ENCODE measurements at regions not wholly inside any gene's neighbourhood (a gene's known extent, or its start where the extent isn't known, plus 50 kb on each side); places are given as distances from the start of the nearest gene placed in this dataset.

DNA sequence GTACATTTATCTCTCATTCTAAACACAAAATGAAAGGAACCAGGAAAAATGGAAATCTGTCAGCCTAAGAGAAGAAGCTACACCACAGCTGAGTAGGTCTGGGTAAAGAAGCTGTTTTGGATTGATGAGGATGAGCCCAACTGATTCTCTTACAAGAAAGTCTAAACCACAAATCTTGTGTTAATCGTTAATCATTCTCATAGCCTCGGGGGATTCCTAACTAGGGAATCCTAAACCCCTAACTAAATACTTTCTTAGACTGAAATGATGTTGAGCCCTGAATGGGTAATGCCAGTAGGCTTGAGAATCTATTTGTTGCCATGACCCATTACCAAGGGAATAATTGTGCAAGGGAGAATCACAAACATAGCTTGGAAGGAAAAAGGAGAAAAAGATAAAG lies 327.5 kb upstream of the SPRY2 start:
- TF ChIP-seq, protein P1, sequence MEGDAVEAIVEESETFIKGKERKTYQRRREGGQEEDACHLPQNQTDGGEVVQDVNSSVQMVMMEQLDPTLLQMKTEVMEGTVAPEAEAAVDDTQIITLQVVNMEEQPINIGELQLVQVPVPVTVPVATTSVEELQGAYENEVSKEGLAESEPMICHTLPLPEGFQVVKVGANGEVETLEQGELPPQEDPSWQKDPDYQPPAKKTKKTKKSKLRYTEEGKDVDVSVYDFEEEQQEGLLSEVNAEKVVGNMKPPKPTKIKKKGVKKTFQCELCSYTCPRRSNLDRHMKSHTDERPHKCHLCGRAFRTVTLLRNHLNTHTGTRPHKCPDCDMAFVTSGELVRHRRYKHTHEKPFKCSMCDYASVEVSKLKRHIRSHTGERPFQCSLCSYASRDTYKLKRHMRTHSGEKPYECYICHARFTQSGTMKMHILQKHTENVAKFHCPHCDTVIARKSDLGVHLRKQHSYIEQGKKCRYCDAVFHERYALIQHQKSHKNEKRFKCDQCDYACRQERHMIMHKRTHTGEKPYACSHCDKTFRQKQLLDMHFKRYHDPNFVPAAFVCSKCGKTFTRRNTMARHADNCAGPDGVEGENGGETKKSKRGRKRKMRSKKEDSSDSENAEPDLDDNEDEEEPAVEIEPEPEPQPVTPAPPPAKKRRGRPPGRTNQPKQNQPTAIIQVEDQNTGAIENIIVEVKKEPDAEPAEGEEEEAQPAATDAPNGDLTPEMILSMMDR (IDR thresholded peaks at IDR 0.05), result no peak
- TF ChIP-seq POLR2AphosphoS5 (IDR thresholded peaks at IDR 0.05), result no peak
- no peak for TF ChIP-seq EP300 (IDR thresholded peaks at IDR 0.05)
- no peak for TF ChIP-seq POLR2A (IDR thresholded peaks at IDR 0.05)

Measured in upper lobe of left lung (tissue), 4 donors.